Activated CD8-positive, alpha-beta T cell treated with anti-CD3 and anti-CD28 coated beads, Interleukin-2, amount 10 ng/mL, durations not matched to agents 7 days and 5 days (primary cell): ENCODE measurements at regions not wholly inside any gene's neighbourhood (a gene's known extent, or its start where the extent isn't known, plus 50 kb on each side); places are given as distances from the start of the nearest gene placed in this dataset.

Source experiments
- ATAC-seq: fragments of 150-1000 bp; cut with Tn5 transposase; one replicate; pipeline ENCODE4 v1.10.0; 2021; ENCODE audit warnings: moderate library complexity
- CTCF ChIA-PET: fragments of 350-600 bp; sonication (Branson Sonifier 250); formaldehyde crosslinking; loops from one replicate; lab custom pipeline; 2021; ENCODE audit warnings: antibody characterized with exemption; lab: Charles Lee
- POLR2A ChIA-PET: fragments of 350-600 bp; sonication (Branson Sonifier 250); formaldehyde crosslinking; loops from one replicate; lab custom pipeline; 2021; ENCODE audit warnings: antibody characterized with exemption; lab: Charles Lee
- DNase-seq: peaks from one replicate; pipeline ENCODE4 v3.0.0-alpha.2; 2020
- H3K27ac Mint-ChIP-seq: one replicate; pipeline ENCODE4 v1.8.0; 2021; ENCODE audit warnings: mild to moderate bottlenecking, mixed read lengths
- H3K27me3 Mint-ChIP-seq: one replicate; pipeline ENCODE4 v1.8.0; 2021; ENCODE audit warnings: low read depth, mixed read lengths
- H3K36me3 Mint-ChIP-seq: one replicate; pipeline ENCODE4 v1.8.0; 2021; ENCODE audit warnings: low read depth, mixed read lengths
- H3K4me1 Mint-ChIP-seq: one replicate; pipeline ENCODE4 v1.8.0; 2021; ENCODE audit warnings: low read depth, mixed read lengths
- H3K4me3 Mint-ChIP-seq: one replicate; pipeline ENCODE4 v1.8.0; 2021; ENCODE audit warnings: mild to moderate bottlenecking, mixed read lengths
- H3K9me3 Mint-ChIP-seq: one replicate; pipeline ENCODE4 v1.8.0; 2022; ENCODE audit warnings: mixed read lengths; ENCODE audit not compliant: insufficient read depth

DNA sequence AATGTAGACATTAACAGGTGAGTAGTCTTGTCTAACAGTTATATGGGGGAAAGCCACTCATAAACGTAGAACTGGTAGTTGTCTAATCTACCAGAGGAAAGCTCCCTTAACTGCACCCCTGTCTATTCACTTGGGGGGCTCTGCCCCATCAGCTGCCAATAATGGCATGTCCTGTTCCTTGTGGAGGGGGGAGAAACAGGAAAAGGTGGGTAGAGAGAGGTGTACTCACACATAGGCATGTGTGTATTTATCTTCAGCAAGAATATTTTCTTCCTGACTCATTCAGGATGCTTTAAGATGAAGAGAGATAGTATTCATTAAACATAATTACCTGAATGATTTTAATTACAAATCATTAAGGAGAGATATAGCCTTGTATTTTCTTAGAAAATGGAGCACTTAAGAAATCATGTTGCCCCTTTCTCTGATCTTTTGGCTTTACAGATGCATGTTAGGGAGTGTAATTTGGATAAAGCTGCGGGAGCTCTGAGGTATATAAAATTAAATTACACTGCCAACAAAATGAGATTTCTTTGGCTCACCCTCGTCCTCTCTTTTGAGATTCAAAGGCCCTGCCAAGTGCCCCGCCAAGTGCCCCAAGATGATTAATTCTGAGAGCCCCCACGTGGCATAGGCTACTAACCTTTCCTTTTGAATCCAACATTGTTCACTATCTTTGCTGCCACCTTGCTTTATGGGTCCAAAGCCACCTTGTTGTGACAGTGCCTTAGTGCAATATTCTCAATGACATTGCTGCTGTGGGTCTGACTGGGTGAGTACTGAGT, 286.3 kb upstream of the LYPLAL1 start:
- H3K36me3 Mint-ChIP-seq: no peaks in the 10 kb centered on the region
- no peaks in the 10 kb centered on the region for H3K9me3 Mint-ChIP-seq
- no peaks in the 10 kb centered on the region for H3K27me3 Mint-ChIP-seq
- H3K4me1 Mint-ChIP-seq: no peaks in the 10 kb centered on the region
- no peak overlapping the region for H3K4me3 Mint-ChIP-seq
- ChIA-PET CTCF (no interaction called here), POLR2A (no interaction called here)
- H3K27ac Mint-ChIP-seq: no peak overlapping the region
- ATAC-seq: no peak
- DNase-seq: no peak

DNA sequence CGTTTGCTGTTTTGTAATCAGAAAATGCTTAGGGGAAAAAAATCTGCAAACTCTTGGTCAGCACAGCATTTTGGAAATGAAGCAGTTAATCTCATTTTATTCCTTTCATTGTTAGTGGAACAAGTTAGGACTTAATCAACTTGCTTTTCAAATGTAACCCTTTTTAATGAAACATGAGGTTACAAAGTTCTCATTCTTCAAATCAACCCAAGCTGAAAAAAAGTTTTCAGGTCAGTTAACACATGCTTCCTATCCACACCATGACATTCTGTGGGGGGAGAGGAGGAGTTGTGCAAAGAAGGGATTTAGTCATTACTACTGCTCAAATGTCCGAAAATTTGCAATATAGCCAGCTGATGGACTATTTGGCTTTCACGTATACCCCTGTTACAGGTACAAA, 283.2 kb upstream of the LYPLAL1 start:
- DNase-seq (no peak), ATAC-seq (no peak)
- no peaks in the 10 kb centered on the region for H3K9me3 Mint-ChIP-seq
- ChIA-PET CTCF (no interaction called here), POLR2A (no interaction called here)
- no peaks in the 10 kb centered on the region for H3K36me3 Mint-ChIP-seq
- H3K27ac Mint-ChIP-seq: no peak overlapping the region
- H3K27me3 Mint-ChIP-seq: no peaks in the 10 kb centered on the region
- no peak overlapping the region for H3K4me3 Mint-ChIP-seq
- no peaks in the 10 kb centered on the region for H3K4me1 Mint-ChIP-seq

- ATAC-seq: no peak
- no peak overlapping the region for H3K27ac Mint-ChIP-seq
- no peaks in the 10 kb centered on the region for H3K36me3 Mint-ChIP-seq
- H3K27me3 Mint-ChIP-seq: no peaks in the 10 kb centered on the region
- POLR2A ChIA-PET: no interaction called here
- DNase-seq: no peak
- CTCF ChIA-PET: no interaction called here
- H3K4me3 Mint-ChIP-seq: no peak overlapping the region
- H3K4me1 Mint-ChIP-seq: no peaks in the 10 kb centered on the region
- no peaks in the 10 kb centered on the region for H3K9me3 Mint-ChIP-seq
Measured at GRCh38 chr1:218891577-218891976, 282.1 kb upstream of the LYPLAL1 start.

DNA sequence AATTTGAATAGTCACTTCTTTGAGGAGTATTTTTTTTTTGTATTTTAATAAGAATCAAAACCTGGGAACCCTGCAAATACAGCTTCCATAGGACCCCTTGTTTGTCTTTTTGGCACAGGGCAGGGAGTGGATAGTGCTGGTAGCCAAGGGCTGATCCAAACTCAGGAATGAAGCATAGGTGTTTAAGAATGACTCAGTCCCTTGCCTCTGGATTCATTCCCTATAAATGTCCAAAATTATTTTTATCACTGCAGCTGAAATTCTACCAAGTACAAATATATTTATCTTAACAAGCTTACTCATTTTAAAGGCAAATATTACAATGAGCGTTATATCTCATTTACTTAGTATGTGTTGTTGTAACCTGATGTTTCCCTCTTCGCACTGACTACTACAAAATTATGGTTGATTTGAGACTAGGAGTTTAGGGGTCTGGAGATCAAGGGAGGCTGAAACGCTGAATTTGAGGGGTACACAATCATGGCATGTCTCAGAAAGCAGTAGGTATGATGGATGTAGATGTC, 278.6 kb upstream of the LYPLAL1 start:
- H3K27me3 Mint-ChIP-seq: no peaks in the 10 kb centered on the region
- POLR2A ChIA-PET: no interaction called here

DNA sequence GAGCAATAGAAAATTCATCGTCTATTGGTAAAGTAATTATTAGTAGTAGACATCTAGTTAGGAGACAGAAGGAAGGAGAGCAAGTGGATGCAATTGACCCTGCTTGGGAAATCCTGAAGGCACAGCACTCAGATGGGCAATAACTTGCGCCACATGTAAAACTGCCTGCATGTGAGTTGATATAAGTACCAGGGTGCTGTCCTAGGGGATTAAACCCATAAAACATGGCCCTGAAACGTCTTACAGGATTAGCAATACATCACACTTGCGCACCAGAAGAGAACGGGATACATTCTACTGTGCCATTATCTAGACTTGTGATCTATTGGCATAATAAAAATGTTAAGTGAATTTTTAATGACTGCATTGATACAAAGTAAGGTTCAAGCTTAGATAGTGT, 277.5 kb upstream of the LYPLAL1 start:
- H3K27ac Mint-ChIP-seq: no peak overlapping the region
- H3K9me3 Mint-ChIP-seq: no peaks in the 10 kb centered on the region
- DNase-seq (no peak), ATAC-seq (no peak)
- CTCF ChIA-PET: no interaction called here
- no peaks in the 10 kb centered on the region for H3K36me3 Mint-ChIP-seq
- no peaks in the 10 kb centered on the region for H3K27me3 Mint-ChIP-seq
- no peaks in the 10 kb centered on the region for H3K4me1 Mint-ChIP-seq
- H3K4me3 Mint-ChIP-seq: no peak overlapping the region
- POLR2A ChIA-PET: no interaction called here

More for the DNA sequence above, 278.6 kb upstream of the LYPLAL1 start:
- no peak overlapping the region for H3K4me3 Mint-ChIP-seq
- H3K27ac Mint-ChIP-seq: no peak overlapping the region
- DNase-seq (no peak), ATAC-seq (no peak)
- no peaks in the 10 kb centered on the region for H3K36me3 Mint-ChIP-seq
- CTCF ChIA-PET: no interaction called here
- no peaks in the 10 kb centered on the region for H3K9me3 Mint-ChIP-seq
- H3K4me1 Mint-ChIP-seq: no peaks in the 10 kb centered on the region

- Mint-ChIP-seq H3K4me1 (no peaks in the 10 kb centered on the region), H3K27me3 (no peaks in the 10 kb centered on the region), H3K4me3 (no peak overlapping the region), H3K9me3 (no peaks in the 10 kb centered on the region), H3K36me3 (no peaks in the 10 kb centered on the region), H3K27ac (no peak overlapping the region)
- DNase-seq (no peak), ATAC-seq (no peak)
- ChIA-PET CTCF (no interaction called here), POLR2A (no interaction called here)
Measured at GRCh38 chr1:218898921-218899320, 274.8 kb upstream of the LYPLAL1 start.

DNA sequence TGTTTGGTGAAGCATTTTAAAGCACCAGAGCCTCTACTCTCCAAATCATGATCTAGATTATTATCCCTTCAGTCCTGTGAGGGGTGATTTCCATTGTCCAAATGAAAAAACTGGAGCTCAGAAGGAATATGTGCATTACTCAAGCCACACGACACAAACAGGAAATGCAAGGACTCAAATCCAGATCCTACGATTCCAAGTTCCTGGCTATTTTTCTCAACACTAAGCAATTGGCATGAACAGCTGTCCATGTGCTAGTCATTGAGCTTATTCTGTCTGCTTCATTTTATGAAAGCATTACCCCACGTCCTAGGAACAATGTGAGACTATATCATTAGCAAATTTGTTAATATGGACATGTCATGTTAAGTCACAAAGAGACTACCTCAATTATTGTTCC, 273.1 kb upstream of the LYPLAL1 start:
- ATAC-seq: no peak
- POLR2A ChIA-PET: no interaction called here
- Mint-ChIP-seq H3K36me3 (no peaks in the 10 kb centered on the region), H3K4me3 (no peak overlapping the region), H3K27ac (no peak overlapping the region), H3K9me3 (no peaks in the 10 kb centered on the region), H3K27me3 (no peaks in the 10 kb centered on the region), H3K4me1 (no peaks in the 10 kb centered on the region)
- CTCF ChIA-PET: no interaction called here
- no peak for DNase-seq

DNA sequence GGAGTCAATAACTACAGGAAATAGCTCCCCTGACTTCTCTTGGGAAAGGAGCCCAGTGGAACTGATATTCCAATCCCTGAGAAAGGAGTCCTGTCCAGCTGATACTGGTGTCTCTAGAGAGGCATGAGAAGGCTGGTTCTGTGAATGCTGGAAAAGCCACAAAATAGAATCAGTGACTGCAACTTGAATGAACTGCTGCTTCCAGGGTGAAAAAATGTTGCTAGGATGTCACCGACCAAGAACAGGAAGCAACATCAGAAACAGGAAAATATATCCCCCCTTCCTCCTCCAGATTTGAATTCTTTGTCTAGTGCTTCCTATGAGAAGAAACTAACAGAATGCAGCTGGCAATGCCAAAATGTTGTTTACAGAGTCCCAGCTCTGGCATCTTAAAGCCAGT, 269.3 kb upstream of the LYPLAL1 start:
- POLR2A ChIA-PET: no interaction called here

GRCh38 chr1:218916720-218917119, 257.0 kb upstream of the LYPLAL1 start:
- no peaks in the 10 kb centered on the region for H3K27me3 Mint-ChIP-seq
- H3K27ac Mint-ChIP-seq: no peak overlapping the region
- no peak overlapping the region for H3K4me3 Mint-ChIP-seq
- CTCF ChIA-PET: no interaction called here
- no peaks in the 10 kb centered on the region for H3K4me1 Mint-ChIP-seq
- no peaks in the 10 kb centered on the region for H3K36me3 Mint-ChIP-seq
- H3K9me3 Mint-ChIP-seq: no peaks in the 10 kb centered on the region
- POLR2A ChIA-PET: no interaction called here
- ATAC-seq (no peak), DNase-seq (no peak)

More for the DNA sequence above, 269.3 kb upstream of the LYPLAL1 start:
- Mint-ChIP-seq H3K4me1 (no peaks in the 10 kb centered on the region), H3K4me3 (no peak overlapping the region), H3K27me3 (no peaks in the 10 kb centered on the region), H3K27ac (no peak overlapping the region), H3K9me3 (no peaks in the 10 kb centered on the region), H3K36me3 (no peaks in the 10 kb centered on the region)
- DNase-seq (no peak), ATAC-seq (no peak)
- CTCF ChIA-PET: no interaction called here

- H3K4me3 Mint-ChIP-seq: no peak overlapping the region
- H3K9me3 Mint-ChIP-seq: no peaks in the 10 kb centered on the region
- ChIA-PET CTCF (no interaction called here), POLR2A (no interaction called here)
- no peaks in the 10 kb centered on the region for H3K27me3 Mint-ChIP-seq
- DNase-seq (no peak), ATAC-seq (no peak)
- no peaks in the 10 kb centered on the region for H3K4me1 Mint-ChIP-seq
- no peak overlapping the region for H3K27ac Mint-ChIP-seq
- no peaks in the 10 kb centered on the region for H3K36me3 Mint-ChIP-seq
Measured at GRCh38 chr1:218917656-218918055, 256.0 kb upstream of the LYPLAL1 start.

- no peak overlapping the region for H3K4me3 Mint-ChIP-seq
- H3K9me3 Mint-ChIP-seq: no peaks in the 10 kb centered on the region
- H3K27me3 Mint-ChIP-seq: no peaks in the 10 kb centered on the region
- H3K4me1 Mint-ChIP-seq: no peaks in the 10 kb centered on the region
- ATAC-seq (no peak), DNase-seq (no peak)
- POLR2A ChIA-PET: no interaction called here
- H3K27ac Mint-ChIP-seq: no peak overlapping the region
- CTCF ChIA-PET: no interaction called here
- H3K36me3 Mint-ChIP-seq: no peaks in the 10 kb centered on the region
Measured at GRCh38 chr1:218925777-218926176, 247.9 kb upstream of the LYPLAL1 start.

- Mint-ChIP-seq H3K4me1 (no peaks in the 10 kb centered on the region), H3K4me3 (no peak overlapping the region), H3K27ac (no peak overlapping the region), H3K27me3 (no peaks in the 10 kb centered on the region), H3K36me3 (no peaks in the 10 kb centered on the region), H3K9me3 (no peaks in the 10 kb centered on the region)
- POLR2A ChIA-PET: no interaction called here
- CTCF ChIA-PET: no interaction called here
- DNase-seq (no peak), ATAC-seq (no peak)
Measured at GRCh38 chr1:218926631-218927030, 247.0 kb upstream of the LYPLAL1 start.

DNA sequence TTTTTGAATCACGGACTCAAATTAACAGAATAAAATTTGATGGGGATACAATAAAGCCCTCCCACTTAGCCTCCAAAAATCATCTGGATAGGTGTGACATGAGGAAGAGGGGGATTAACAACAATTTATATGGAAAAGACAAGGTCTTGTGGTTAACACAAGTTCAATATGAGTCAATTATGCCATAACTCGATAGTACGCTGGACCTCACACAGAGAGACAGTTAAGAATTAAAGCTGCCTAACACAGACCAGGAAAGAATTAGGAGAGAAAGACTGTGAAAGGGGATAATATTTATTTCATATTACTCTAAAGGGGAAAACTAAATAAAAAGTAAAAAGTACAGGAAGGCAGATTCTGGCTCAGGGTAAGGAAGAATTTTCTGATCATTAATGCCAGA, 243.7 kb upstream of the LYPLAL1 start:
- ChIA-PET CTCF (no interaction called here), POLR2A (no interaction called here)
- ATAC-seq: no peak
- Mint-ChIP-seq H3K27me3 (no peaks in the 10 kb centered on the region), H3K36me3 (no peaks in the 10 kb centered on the region), H3K9me3 (no peaks in the 10 kb centered on the region), H3K4me3 (no peak overlapping the region), H3K4me1 (no peaks in the 10 kb centered on the region), H3K27ac (no peak overlapping the region)
- no peak for DNase-seq
